ENCODE measurements at regions not wholly inside any gene's neighbourhood (a gene's known extent, or its start where the extent isn't known, plus 50 kb on each side); places are given as distances from the start of the nearest gene placed in this dataset.

DNA sequence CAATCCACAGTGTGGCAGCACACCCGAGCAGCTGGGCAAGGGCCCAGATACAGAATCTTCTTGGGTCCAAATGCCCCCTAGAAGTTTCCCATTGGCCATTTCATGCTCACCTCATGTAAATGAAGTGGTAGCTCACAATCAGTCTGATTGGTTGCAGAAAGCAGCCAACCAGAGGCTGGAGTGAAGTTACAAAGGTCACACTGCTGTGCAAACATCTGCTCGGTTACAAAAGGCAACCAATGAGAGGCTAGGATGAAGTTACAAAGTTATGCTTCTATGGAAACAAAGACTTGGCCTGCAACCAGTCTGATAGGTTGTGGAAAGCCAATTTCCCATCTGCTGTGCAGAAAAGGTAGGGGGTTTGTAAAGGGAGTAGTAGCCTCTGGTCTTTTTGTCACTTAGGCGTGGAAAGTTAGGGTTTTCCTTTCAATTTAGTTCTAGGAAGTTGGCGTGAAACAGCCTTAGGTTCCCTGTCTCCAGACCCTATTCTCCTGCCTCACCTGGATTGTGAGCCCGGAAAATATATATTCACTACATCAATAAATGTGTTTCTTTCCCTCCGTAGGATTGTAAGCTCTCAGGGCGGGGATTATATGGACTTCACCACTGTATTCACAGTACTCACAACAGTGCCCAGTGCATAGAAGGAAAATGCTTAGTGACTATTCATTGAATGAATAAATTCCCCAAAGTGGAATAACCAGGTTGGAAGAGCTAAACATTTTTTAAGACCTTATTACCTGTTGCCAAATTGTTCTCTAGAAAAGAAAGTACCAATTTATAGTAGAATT is 91.9 kb downstream of the URB2 start:
- TF ChIP-seq POLR2A (IDR thresholded peaks at IDR 0.05) (no peak), POLR2AphosphoS5 (IDR thresholded peaks at IDR 0.05) (no peak)
- TF ChIP-seq, protein P1, sequence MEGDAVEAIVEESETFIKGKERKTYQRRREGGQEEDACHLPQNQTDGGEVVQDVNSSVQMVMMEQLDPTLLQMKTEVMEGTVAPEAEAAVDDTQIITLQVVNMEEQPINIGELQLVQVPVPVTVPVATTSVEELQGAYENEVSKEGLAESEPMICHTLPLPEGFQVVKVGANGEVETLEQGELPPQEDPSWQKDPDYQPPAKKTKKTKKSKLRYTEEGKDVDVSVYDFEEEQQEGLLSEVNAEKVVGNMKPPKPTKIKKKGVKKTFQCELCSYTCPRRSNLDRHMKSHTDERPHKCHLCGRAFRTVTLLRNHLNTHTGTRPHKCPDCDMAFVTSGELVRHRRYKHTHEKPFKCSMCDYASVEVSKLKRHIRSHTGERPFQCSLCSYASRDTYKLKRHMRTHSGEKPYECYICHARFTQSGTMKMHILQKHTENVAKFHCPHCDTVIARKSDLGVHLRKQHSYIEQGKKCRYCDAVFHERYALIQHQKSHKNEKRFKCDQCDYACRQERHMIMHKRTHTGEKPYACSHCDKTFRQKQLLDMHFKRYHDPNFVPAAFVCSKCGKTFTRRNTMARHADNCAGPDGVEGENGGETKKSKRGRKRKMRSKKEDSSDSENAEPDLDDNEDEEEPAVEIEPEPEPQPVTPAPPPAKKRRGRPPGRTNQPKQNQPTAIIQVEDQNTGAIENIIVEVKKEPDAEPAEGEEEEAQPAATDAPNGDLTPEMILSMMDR (IDR thresholded peaks at IDR 0.05): no peak
